Activated CD8-positive, alpha-beta memory T cell treated with anti-CD3 and anti-CD28 coated beads, Interleukin-2, amount 50 U/mL, for 48 hours (primary cell): ENCODE measurements at regions not wholly inside any gene's neighbourhood (a gene's known extent, or its start where the extent isn't known, plus 50 kb on each side); places are given as distances from the start of the nearest gene placed in this dataset.
"Not testable (repeated sequence)": the region's sequence is repeated elsewhere in the genome, so short reads cannot be mapped to it uniquely, and the experiment has no call there.

Experiments used
- DNase-seq: peaks from one replicate; pipeline ENCODE4 v3.0.0-alpha.2; 2020

DNA sequence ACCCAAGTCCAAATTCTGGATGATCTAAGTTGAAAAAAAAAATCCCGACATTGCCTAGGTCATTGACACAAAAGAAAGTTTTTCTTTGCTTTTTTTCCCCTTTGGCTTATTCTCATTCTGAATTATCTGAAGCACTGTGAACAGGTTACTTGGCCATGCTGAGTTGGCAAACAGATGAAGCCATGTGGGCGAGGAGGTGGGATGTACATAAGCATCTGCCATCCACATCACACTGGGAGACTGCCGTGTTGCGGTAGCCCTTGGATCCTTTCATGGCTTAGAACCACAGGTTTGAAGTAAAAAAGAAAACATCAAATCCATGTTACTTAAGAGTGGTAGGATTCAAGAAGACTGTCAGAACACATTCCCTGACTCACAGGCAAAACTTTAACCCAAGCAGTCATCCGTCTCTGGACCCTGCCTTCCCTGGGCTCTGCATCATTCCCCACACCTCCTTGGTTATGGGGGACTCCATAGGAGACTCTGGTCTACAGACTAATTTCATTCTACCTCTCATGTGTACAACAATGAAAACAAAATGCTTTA is 242.5 kb upstream of the SERP2 start:
- no peak for DNase-seq

DNA sequence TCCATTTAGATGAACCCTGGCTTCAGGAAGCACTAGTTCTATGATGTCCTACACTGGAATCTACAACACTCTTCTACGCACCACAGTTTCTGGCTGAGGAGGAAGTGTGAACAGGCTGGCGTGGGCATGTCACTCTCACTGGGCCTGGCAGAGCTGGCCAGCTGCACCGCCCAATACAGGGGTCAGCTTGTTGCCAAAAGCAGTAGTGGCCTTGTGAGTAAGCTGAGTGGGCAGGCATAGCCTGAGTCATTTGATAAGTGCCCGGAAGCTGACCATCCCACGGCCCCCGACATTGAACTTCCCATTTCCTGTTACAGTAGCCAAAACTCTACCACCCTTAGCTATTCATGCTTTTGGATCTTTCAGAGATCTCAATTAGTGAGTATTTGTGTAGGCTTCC is 240.9 kb upstream of the SERP2 start:
- no peak for DNase-seq

DNA sequence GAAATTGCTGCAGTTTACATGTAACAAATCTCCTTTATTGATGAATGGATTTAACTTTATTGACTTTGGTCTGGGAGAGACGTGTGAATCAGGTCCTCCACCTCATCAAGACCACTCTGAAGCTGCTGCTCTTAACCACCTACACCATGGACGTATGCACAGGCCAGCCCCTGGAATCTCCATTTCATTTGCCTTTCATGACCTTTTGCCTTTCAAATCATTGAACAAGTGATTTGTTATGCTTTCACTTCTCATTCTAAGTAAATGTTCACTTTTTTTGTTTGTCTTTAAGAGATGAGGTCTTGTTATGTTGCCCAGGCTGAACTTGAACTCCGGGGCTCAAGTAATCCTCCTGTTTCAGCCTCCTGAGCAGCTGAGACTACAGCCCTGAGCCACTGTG is 240.0 kb upstream of the SERP2 start:
- no peak for DNase-seq

DNA sequence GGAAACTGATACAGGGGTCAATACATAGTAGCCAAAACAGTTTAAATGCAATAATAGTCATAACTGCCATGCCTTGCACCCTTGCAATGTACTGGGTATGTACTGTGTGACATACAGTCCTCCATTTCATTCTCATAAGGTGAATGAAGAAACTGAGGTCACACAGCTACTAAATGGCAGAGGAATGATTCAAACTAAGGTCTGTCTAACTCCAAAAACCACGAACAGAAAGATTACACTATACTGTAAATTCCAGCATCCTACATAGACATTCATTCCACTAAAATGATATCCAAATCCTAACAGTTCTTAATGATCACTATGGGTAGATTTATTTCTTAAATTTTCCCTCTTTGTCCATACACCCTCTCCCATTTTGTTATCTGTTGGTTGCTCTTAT is 238.1 kb upstream of the SERP2 start:
- DNase-seq: no peak

DNA sequence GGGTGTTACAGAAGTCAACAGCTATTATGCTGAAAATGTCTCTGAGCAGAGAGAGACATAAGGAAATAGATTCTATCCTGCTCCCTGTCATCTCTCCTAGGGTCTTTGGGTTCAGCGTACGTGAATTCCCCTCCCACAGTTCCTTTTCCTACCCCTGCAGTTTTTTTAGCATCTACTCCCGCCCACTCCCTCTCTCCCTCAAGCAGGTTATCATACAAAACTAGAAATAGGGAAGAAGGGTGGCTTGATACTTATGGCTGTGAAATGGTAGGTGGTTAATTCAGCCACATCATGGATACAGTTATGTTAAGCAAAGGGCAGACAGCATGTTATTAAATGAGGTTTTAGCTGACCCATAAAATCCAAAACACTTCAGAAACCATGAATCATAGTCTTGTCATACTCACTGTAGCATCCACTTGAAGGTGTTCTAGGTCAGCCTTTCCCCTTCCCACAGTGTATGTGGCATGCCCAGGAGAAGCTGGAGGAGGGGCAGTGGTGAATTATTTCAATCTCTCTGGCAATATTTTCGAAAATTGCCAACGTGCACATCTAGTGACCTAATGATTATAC is 236.8 kb upstream of the SERP2 start:
- DNase-seq: no peak

DNA sequence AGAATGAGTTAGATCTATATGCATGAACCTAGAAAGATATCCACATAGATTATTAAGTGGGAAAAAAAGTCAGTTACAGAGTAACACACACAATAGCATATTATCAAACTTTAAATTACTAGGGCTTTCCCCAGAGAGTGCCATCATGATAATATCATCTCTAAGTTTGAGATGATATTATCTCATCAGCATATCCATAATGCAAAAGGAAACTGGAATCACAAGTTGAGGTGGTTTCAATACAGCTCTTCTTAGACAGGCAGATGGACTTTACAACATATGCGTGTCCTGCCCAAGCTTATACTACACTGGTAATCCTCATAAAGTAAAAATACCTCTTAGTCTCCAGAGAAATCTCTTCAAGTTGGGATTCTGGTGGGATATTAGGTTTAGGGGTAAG is 236.2 kb upstream of the SERP2 start:
- DNase-seq: no peak

DNA sequence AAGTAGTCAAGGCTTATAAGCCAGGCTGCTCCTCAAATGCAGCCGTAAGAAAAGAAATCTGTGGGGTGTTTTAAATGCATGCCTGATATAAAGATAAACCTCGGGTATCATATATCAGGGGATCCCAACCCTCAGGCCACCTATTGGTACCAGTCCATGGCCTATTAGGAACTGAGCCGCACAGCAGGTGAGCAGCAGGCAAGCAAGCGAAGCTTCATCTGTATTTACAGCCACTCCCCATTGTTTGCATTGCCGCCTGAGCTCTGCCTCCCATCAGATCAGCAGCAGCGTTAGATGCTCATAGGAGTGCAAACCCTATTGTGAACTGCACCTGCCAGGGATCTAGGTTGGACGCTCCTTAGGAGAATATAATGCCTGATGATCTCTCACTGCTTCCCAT is 233.5 kb upstream of the SERP2 start:
- no peak for DNase-seq

DNA sequence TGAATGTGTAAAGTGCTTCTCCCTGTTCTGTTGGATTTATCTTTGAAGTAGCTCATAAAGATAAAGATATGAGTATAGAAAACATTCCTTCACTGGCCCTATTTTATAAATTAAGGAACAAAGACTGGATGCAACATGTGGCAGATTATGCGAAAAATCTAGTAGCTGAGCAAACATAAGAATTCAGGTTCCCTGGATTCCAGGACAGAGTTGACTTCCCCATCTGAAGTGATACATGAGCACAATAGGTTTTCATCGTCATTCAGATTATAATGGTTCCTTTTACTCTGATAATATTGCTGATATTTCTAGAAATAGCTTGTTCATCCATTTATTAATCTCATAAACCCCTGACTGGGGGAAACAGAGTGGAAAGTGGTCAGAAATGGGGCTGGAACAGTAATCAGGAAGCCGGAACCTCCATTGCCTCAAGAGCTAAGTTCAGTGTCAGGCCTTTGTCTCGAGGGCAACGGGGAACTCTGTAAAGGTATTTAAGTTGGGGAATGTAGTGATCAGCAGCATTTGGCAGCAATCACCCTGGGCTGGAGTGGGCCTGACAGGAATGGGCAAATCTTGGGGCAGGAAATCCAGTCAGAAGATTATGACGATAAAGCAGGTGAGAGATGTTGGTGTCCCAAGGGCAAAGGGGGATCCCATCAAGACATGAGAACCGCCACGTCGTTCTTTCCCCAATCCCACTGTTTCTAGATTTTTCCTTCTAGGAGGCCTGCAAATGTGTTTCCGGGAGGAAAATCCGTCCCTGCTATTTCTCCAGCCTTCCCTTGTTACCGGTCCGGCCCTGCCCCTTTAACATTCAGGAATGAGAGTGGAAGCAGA is 232.5 kb upstream of the SERP2 start:
- DNase-seq: peak; percentile 56

DNA sequence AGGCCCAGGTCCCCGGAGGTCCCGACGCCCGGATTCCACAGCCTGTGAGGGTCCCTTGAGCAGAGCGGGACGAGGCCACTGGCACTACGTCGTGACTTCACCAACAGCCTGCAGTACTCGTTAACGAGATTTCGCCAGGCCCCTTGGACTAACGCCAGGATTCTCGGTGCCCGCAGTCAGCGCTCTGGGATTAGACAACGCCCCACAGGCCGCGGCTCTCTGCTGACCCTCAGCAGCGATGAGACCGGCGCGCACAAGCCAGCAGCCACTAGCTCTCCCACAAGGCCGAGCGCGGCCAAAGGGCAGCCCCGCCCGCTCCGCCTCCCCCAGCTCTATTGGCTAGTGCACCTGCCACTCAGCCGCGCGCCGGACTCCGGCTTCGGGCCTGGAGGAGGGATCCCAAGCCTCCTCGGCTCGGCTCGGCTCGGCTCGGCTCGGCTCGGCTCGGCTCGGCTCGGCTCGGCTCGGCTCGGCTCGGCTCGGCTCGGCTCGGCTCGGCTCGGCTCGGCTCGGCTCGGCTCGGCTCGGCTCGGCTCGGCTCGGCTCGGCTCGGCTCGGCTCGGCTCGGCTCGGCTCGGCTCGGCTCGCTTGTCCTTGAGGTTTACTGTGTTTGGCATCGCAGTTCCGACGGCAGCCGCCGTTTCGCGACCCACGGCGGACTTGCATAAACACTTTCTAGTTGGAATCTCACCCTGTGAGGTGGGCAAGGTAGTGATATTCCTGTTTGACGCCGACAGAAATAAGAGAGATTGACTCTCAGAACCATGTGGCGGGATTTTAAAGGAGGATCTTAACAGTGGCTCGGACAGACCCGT is 231.7 kb upstream of the SERP2 start:
- peak; percentile 99 for DNase-seq

DNA sequence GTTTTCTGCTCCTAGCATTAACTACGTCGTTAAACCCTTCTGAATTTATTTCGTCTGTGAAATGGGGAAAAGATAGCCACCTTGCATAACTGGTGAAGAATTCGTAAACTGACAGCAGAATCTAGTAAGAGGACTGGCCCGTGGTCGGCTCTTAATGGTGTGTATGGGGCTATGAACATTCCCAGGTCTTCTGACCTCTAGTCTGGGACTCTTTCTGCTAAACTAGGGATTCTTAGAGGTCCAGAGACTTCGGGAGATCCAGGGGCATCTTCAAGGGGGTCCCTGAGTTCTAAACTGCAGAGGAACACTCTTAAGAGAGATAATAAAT is 231.1 kb upstream of the SERP2 start:
- DNase-seq: no peak

DNA sequence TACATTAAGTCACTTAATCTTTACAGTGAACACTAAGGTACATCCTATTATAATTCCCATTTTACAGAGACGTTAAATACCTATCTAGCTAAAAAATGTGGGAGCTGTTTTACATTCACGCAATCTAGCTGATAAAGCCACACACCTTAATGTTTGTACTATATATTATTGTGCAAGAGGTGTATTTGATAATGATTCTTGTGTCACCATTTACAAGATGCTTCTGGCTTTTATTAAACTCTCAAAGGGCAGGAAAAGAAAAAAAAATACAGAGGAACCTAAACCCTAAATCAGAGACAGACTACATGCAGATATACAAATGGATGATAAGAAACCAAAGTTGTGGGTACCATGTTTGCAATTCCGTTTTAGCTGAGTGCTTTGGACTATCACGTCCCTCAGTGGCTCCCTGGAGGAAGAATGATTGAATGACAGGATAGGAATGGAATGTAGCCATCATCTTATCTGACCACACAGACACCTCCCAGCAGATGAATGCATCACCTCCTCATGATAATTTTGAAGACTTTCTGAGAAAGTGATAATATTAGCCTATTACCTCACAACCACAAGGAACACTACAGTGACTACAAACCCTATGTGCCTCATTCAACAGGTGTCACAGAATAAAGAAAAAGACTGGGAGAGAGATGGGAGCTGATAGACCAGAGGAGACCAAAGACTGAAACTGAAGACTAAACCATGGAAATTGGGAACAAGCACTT is 230.5 kb upstream of the SERP2 start:
- no peak for DNase-seq

DNA sequence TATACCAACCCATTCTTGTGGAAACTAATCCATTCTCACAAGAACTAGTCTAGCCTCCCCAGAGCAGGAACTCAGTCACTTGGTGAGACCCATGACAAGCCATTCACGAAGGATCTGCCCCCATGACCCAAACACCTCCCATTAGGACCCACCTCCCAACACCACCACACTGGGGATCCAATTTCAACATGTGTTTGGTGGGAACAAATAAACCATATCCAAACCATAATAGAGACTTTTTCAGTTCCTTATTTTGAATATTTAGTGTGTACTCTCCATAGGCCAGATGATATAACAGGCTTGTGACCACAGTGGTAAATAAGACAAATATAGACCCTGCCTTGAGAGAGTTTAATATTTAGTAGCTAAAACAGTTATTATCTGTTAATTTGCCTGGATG is 227.5 kb upstream of the SERP2 start:
- no peak for DNase-seq

DNA sequence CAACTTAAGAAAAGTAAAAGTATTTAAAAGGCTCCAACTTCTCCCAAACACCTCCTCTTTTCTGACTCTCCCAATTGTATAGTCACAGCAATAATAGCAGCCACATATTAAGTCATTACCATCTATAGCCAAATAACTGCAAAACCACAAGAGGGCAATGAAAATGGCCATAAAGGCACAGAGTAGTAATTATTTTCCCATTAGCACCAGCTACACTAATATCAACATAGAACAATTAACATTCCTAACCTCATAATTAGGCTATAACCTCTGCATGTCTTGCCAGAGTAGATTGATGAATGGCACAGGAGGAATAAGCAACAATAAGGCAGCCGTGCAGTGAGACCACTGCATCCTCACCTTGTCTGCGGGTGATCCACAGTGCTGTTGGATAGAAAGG is 226.4 kb upstream of the SERP2 start:
- no peak for DNase-seq

DNA sequence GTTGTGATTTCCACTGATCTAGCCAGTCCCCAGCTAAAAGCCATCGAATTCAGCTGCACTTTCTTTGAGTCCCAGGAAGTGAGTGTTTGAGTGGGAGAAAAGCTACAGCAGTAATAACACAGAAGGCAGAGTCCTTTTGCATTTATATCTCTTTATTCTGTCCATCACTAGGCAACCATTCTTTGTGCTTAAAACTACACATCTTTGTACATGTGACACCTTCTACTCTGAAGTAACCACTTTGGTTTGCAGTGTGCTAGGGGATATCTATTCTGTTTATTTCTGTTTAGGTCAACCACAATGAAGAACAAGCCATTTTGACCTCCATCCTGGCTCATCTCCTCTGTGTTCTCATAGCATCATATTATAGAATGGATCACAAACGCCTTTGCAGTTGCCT is 226.0 kb upstream of the SERP2 start:
- DNase-seq: no peak

DNA sequence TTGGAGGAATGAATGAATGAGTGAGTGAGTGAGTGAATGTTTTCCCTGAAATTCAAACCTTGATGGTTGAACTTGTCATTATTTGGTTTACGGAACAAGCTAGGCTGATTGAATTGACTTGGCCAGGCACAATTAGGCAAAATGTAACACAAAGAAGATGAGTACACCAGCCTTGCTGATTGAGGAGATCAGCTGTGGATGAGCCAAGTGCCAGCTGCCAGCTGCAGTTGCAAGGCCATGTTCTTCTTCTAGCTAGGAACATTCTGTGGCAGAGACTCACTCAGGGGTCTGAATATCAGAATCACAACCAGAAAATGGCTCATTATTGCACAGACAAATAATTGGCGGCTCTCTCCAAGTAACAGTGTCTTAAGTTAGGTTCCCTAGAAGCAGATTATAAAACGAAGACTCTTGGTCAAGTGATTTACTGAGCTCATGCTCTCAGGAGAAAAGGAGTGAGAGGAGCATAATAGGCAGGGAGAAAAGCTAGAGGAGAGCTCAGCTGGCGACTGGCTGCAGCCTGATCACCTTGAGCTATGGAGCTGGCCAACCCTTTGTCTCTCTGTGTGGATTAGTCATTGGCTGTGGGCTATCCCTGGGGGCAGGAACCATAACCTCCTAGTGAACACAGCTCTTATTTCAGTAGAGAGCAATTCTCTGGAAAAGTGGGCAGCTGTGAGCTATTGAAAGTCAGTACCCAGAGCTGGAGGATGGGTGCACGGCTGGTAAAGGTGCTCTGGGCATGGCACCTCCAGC is 225.3 kb upstream of the SERP2 start:
- no peak for DNase-seq

DNA sequence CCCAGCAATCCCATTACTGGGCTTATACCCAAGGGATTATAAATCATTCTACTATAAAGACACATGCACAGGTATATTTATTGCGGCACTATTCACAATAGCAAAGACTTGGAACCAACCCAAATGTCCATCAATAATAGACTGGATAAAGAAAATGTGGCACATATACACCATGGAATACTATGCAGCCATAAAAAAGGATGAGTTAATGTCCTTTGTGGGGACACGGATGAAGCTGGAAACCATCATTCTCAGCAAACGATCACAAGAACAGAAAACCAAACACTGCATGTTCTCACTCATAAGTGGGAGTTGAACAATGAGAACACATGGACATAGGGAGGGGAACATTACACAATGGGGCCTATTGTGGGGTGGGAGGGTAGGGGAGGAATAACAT is 224.4 kb upstream of the SERP2 start:
- not testable (repeated sequence) for DNase-seq

DNA sequence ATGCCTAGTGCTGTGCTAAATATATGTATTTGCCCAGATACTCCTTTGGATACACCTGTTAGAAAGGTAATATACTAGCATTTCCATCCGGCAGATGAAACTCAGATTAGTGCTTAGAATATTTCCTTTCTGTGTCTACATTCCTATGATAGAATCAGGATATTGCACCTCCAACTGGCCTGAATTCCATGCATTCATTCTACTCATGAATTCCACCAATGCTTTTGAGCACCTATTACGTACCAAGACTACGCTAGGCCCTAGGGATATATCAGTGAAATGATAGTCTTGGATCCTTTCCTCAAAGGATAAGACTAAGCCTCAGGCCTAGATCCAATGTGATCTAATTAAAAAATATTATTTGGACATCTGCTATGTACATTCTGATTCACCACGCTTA is 223.8 kb upstream of the SERP2 start:
- DNase-seq: no peak

DNA sequence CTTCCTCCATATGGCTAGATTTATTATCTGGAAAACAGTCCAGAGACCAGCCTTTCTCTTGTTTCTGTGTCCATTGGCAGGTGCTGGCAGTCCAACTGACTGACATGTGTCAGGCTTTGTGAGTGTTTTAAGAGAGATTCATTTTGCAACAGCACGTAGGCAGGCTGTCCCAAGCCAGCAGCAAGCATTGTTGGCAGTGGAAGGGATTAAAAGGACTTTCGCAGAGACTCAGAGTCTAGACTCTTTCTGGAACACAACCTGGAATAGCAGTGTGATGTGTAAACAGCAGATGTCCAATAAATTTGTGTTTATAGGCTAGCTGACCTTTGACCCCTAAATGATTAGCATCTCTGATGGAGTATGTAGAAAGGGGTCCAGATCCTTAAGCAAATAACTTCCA is 222.2 kb upstream of the SERP2 start:
- DNase-seq: no peak

DNA sequence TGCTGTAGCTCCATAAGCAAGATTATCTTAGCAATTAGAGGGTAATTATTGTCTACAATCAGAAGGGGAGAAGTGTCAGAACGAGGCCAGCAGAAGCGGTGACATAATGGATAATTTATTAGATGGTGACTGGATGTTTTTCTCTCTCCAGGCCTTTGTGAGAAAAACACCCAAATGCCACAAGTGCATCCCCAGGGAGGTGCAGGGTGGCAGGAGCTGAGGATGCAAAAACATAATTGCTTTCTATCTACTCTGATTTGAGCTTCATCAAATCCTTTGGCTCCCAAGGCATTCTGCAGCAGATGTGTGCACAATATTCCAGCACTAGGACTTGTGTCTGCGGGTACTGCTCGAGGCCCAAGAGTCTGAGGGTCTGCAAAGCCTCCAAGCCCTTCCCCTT is 220.1 kb upstream of the SERP2 start:
- no peak for DNase-seq

DNA sequence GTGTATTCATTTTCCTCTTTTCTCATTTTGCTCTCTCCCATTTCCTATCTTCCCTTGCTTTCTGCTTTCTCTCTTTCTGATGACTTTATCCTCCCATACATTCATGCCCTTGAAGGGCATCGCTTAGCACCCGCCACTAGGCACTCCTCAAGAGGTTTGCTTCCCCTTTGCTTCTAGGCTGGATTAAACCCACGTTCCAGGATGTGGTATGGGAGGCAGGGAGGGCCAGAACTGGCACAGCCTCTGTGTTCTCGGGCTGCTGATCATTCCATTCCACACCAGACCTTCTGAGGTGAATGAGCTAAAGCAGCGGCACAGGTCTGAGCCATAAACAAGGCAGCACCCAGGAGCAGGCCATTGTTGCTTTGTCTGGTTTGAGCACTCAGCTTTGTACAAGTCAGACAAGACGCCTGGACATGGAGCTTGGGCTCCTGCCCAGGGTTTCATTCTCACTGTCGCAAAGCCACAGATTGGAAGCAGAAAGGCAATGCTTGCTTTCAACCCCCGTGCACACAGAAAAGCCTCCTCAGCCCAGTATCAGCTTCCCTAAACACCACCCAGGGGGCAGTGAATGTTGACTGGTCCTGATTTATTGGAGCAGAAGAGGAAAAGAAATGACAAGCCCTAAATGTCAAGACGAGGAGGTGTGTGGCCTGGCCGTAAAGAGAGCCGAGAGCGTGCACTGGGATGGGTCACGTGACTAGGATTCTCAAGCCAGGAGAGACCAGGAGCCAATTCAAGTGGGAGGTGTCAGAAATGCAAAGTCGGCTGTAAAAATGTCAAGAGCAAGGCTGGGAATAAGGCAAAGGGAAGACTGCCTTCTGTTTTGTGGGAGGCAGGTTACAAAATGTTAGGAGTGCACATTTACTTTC is 218.0 kb upstream of the SERP2 start:
- no peak for DNase-seq

DNA sequence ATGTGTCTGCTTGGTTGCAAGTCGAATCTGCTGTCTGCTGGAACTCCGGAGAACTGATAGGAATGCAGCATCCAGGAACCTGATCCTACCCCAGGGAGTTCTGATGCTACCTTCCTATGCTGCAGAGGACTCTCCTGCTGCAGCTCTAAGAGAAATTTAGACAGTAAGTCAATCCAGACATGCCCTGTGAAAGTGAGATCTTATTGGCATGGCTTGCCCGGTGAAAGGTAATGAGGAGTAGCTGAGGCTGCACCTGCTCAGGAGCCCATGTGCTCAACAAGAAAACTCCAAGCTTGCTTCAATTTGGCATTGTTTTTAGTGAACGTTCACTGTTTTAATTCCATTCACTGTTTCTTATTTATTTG is 217.3 kb upstream of the SERP2 start:
- no peak for DNase-seq

DNA sequence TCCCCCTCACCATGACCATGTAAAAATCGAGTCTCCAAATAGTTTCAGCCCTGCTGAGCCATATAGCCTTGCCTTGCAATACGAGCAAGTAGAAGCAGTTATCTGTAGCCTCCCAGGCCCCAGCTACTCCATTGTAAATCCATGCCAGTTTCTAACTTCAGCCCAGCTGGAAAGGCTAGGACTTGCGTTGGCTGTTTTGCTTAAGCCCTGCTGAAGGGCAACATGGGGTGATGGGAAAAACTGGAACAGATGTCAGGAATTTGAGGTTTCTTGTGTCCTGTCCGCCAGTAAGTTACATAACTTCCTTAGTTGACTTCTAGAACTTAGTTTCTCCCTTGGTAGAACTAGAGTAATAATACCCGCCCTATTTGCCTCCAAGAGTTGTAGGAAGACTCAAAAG is 216.0 kb upstream of the SERP2 start:
- no peak for DNase-seq
